H1 (cell line): ENCODE measurements at regions not wholly inside any gene's neighbourhood (a gene's known extent, or its start where the extent isn't known, plus 50 kb on each side); places are given as distances from the start of the nearest gene placed in this dataset.

ENCODE experiments used
- CTCF ChIA-PET: fragments of 300-600 bp; sonication (Branson Sonifier 250); formaldehyde crosslinking; loops from one replicate; lab custom pipeline; 2021; ENCODE audit not compliant: partially characterized antibody; lab: Charles Lee
- POLR2A ChIA-PET: fragments of 300-600 bp; sonication (Branson Sonifier 250); formaldehyde crosslinking; loops from one replicate; lab custom pipeline; 2021; ENCODE audit warnings: inconsistent platforms; ENCODE audit not compliant: partially characterized antibody; lab: Charles Lee
- DNase-seq, 2 experiments: peaks; one replicate each; pipeline versions ENCODE4 v3.0.0 to v3.0.0-alpha.2; 2010 to 2022; ENCODE audit warnings: low spot score in 2 of 2, low read depth in 1 of 2, mixed read lengths in 1 of 2
- FAIRE-seq: peaks from 2 replicates; lab custom pipeline; 2011; peaks lifted over from hg19 to GRCh38; lab: Jason Lieb, UNC
- H2AFZ ChIP-seq: 2 replicates; pipeline ENCODE4 v1.8.1; 2012; ENCODE audit warnings: low read length, inconsistent platforms
- H2AK5ac ChIP-seq: 2 replicates; pipeline ENCODE4 v1.6.1; 2013; ENCODE audit warnings: low read depth, low read length
- H2BK120ac ChIP-seq: replicated peaks from 2 replicates; pipeline ENCODE3; 2013; ENCODE audit warnings: low read depth, low read length, inconsistent platforms
- H2BK12ac ChIP-seq: 2 replicates; pipeline ENCODE4 v1.6.1; 2013; ENCODE audit warnings: low read depth, low read length
- H2BK15ac ChIP-seq: 2 replicates; pipeline ENCODE4 v1.6.1; 2013; ENCODE audit warnings: low read length
- H2BK20ac ChIP-seq: 2 replicates; pipeline ENCODE4 v1.6.1; 2013; ENCODE audit warnings: low read length
- H2BK5ac ChIP-seq: 2 replicates; pipeline ENCODE4 v1.6.1; 2013; ENCODE audit warnings: low read depth, low read length
- H3K14ac ChIP-seq: 2 replicates; pipeline ENCODE4 v1.6.1; 2013; ENCODE audit warnings: inconsistent platforms; ENCODE audit not compliant: insufficient read length
- H3K18ac ChIP-seq: 2 replicates; pipeline ENCODE4 v1.6.1; 2013; ENCODE audit warnings: low read length; ENCODE audit errors: extremely low read depth
- H3K23ac ChIP-seq: 2 replicates; pipeline ENCODE4 v1.6.1; 2013; ENCODE audit warnings: inconsistent platforms; ENCODE audit not compliant: insufficient read length
- H3K23me2 ChIP-seq: 2 replicates; pipeline ENCODE4 v1.6.1; 2013; ENCODE audit warnings: low read depth, low read length
- H3K27ac ChIP-seq: 2 replicates; pipeline ENCODE4 v1.6.1; 2011; ENCODE audit warnings: low read depth, low read length, inconsistent platforms
- H3K27me3 ChIP-seq, 4 experiments: replicated peaks in 1 of 4; 1 replicate in 1 of 4; 2 replicates in 3 of 4; pipeline versions ENCODE4 v1.6.1 to v1.8.1; 2011 to 2013; ENCODE audit warnings: low read length in 3 of 4, mild to moderate bottlenecking in 3 of 4, inconsistent platforms in 2 of 4, mixed read lengths in 2 of 4, moderate library complexity in 1 of 4; ENCODE audit not compliant: control insufficient read depth in 3 of 4, insufficient read depth in 3 of 4; ENCODE audit errors: extremely low read depth in 1 of 4
- H3K36me3 ChIP-seq, 4 experiments: 2 replicates each; pipeline versions ENCODE4 v1.6.1 to v1.8.1; 2011 to 2013; ENCODE audit warnings: mild to moderate bottlenecking in 4 of 4, low read length in 3 of 4, moderate library complexity in 2 of 4, control low read depth in 1 of 4, inconsistent platforms in 1 of 4; ENCODE audit not compliant: insufficient read depth in 4 of 4, control insufficient read depth in 2 of 4
- H3K4ac ChIP-seq: replicated peaks from 2 replicates; pipeline ENCODE3; 2013; ENCODE audit warnings: low read length, low read depth, mixed read lengths, inconsistent platforms; ENCODE audit not compliant: insufficient read length
- H3K4me1 ChIP-seq, 4 experiments: replicated peaks in 1 of 4; 1 replicate in 1 of 4; 2 replicates in 3 of 4; pipeline versions ENCODE4 v1.6.1 to v1.8.1; 2011 to 2013; ENCODE audit warnings: low read length in 3 of 4, inconsistent platforms in 2 of 4, mixed read lengths in 1 of 4; ENCODE audit not compliant: insufficient read depth in 4 of 4, control insufficient read depth in 3 of 4
- H3K4me2 ChIP-seq, 2 experiments: 2 replicates each; pipeline versions ENCODE4 v1.6.1 to v1.8.1; 2011 to 2013; ENCODE audit warnings: low read depth in 2 of 2, low read length in 2 of 2, control low read depth in 1 of 2, inconsistent platforms in 1 of 2, mild to moderate bottlenecking in 1 of 2; ENCODE audit not compliant: insufficient read depth in 1 of 2
- H3K4me3 ChIP-seq, 4 experiments: fragments of 200-600, 300-600 bp in 1 of 4; sonication (generic), shearing (Covaris generic), sonication (Bioruptor Twin) in 1 of 4; 2 replicates each; pipeline versions ENCODE4 v1.5.1 to v1.8.1; 2011 to 2016; ENCODE audit warnings: low read length in 4 of 4, low read depth in 3 of 4, control low read depth in 2 of 4, inconsistent platforms in 2 of 4, mild to moderate bottlenecking in 2 of 4, mixed read lengths in 1 of 4, moderate library complexity in 1 of 4; ENCODE audit not compliant: insufficient read depth in 2 of 4; ENCODE audit errors: extremely low read depth in 1 of 4
- H3K56ac ChIP-seq: replicated peaks from 2 replicates; pipeline ENCODE3; 2013; ENCODE audit warnings: low read depth, mild to moderate bottlenecking, mixed read lengths, low read length, inconsistent platforms; ENCODE audit not compliant: insufficient read length
- H3K79me1 ChIP-seq: 2 replicates; pipeline ENCODE4 v1.6.1; 2013; ENCODE audit warnings: low read depth, low read length, control low read depth
- H3K79me2 ChIP-seq, 2 experiments: 2 replicates each; pipeline versions ENCODE4 v1.6.1 to v1.8.1; 2012 to 2013; ENCODE audit warnings: low read length in 2 of 2, mild to moderate bottlenecking in 2 of 2, inconsistent platforms in 1 of 2; ENCODE audit not compliant: insufficient read depth in 2 of 2, control insufficient read depth in 1 of 2
- H3K9ac ChIP-seq, 4 experiments: replicated peaks in 1 of 4; 1 replicate in 1 of 4; 2 replicates in 3 of 4; pipeline versions ENCODE4 v1.6.1 to v1.8.1; 2011 to 2013; ENCODE audit warnings: low read depth in 3 of 4, low read length in 3 of 4, control low read depth in 2 of 4, mild to moderate bottlenecking in 2 of 4, moderate library complexity in 2 of 4, inconsistent platforms in 1 of 4; ENCODE audit errors: extremely low read depth in 1 of 4
- H3K9me3 ChIP-seq, 2 experiments: 2 replicates each; pipeline versions ENCODE4 v1.6.1 to v1.8.1; 2012 to 2013; ENCODE audit warnings: mild to moderate bottlenecking in 2 of 2, moderate library complexity in 2 of 2, control low read depth in 1 of 2, inconsistent platforms in 1 of 2, low read depth in 1 of 2, low read length in 1 of 2, mixed read lengths in 1 of 2; ENCODE audit not compliant: insufficient read depth in 2 of 2
- H4K20me1 ChIP-seq, 2 experiments: replicated peaks in 1 of 2; 2 replicates each; pipeline versions ENCODE3 to v1.8.1; 2011 to 2013; ENCODE audit warnings: inconsistent platforms in 2 of 2, low read length in 2 of 2, mild to moderate bottlenecking in 1 of 2; ENCODE audit not compliant: insufficient read depth in 2 of 2, control insufficient read depth in 1 of 2
- H4K5ac ChIP-seq: 2 replicates; pipeline ENCODE4 v1.6.1; 2013; ENCODE audit warnings: low read length, low read depth, mixed read lengths, inconsistent platforms; ENCODE audit not compliant: insufficient read length
- H4K8ac ChIP-seq: 2 replicates; pipeline ENCODE4 v1.8.0; 2013; ENCODE audit warnings: mild to moderate bottlenecking, moderate library complexity, low read length, inconsistent platforms; ENCODE audit not compliant: insufficient read depth; ENCODE audit errors: extremely low read depth
- H4K91ac ChIP-seq: replicated peaks from 2 replicates; pipeline ENCODE3; 2013; ENCODE audit warnings: low read length, mixed read lengths, inconsistent platforms; ENCODE audit not compliant: insufficient read length
- CBX8 ChIP-seq: fragments of 300-800, 300-1000 bp; sonication (generic); IDR thresholded peaks from 2 replicates; pipeline ENCODE4 v1.7.1; 2016; ENCODE audit warnings: low read depth, low read length, borderline replicate concordance
- CTCF ChIP-seq, 3 experiments: IDR thresholded peaks; 1 replicate in 2 of 3; 2 replicates in 1 of 3; pipeline versions ENCODE4 v1.5.1 to v1.6.1; 2011; ENCODE audit warnings: low read length in 3 of 3, mild to moderate bottlenecking in 3 of 3, inconsistent platforms in 2 of 3, low read depth in 1 of 3, moderate library complexity in 1 of 3; ENCODE audit not compliant: insufficient read depth in 1 of 3; ENCODE audit errors: control extremely low read depth in 1 of 3
- POLR2AphosphoS5 ChIP-seq: IDR thresholded peaks from 2 replicates; pipeline ENCODE4 v1.6.1; 2011; ENCODE audit warnings: low read depth, low read length
- POU5F1 ChIP-seq: IDR thresholded peaks from 2 replicates; pipeline ENCODE4 v1.6.1; 2011; ENCODE audit warnings: low read depth, mild to moderate bottlenecking, low read length, moderate library complexity
- SP2 ChIP-seq: IDR thresholded peaks from 2 replicates; pipeline ENCODE4 v1.6.1; 2012; ENCODE audit warnings: mild to moderate bottlenecking, low read length, inconsistent platforms
- TBP ChIP-seq: IDR thresholded peaks from 2 replicates; pipeline ENCODE4 v1.6.1; 2011; ENCODE audit warnings: low read depth, low read length, improper control_type of control experiment
- TCF12 ChIP-seq: IDR thresholded peaks from 2 replicates; pipeline ENCODE4 v1.6.1; 2011; ENCODE audit warnings: low read depth, mild to moderate bottlenecking, low read length
- TF ChIP-seq, protein P1 (sequence below): IDR thresholded peaks from 2 replicates; pipeline ENCODE4 v1.6.1; 2012; ENCODE audit warnings: inconsistent platforms

DNA sequence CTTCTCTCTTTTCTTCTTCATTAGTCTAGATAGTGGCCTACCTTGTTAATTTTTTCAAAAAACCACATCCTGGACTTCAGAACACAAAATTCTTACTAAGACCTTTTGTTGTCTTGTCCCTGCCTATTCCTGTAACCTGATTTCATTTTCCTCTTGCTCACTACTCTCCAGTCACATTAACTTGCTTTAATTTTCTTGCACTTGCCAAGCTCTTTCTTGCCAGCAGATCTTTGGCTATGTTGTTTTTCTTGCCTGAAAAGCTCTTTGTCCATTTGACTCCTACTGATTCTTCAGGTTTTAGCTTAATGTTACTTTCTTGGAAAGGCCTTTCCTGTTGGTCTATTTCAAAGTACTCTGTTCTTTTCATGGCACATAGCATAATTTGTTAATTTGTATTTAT is 356.8 kb downstream of the OSTF1 start:
- Histone ChIP-seq H2BK15ac (no peak overlapping the region), H2BK12ac (no peak overlapping the region), H3K9me3 (no peaks in the 10 kb centered on the region), H4K5ac (no peak overlapping the region), H2AK5ac (no peak overlapping the region), H2AFZ (no peak overlapping the region), H4K91ac (no peak overlapping the region), H3K79me1 (no peaks in the 10 kb centered on the region), H3K56ac (no peak overlapping the region), H3K14ac (no peak overlapping the region), H3K79me2 (no peaks in the 10 kb centered on the region), H3K18ac (no peak overlapping the region), H3K9ac (no peak overlapping the region), H3K4me3 (no peak overlapping the region), H2BK5ac (no peak overlapping the region), H3K4me2 (no peak overlapping the region), H3K23me2 (no peaks in the 10 kb centered on the region), H3K27me3 (no peaks in the 10 kb centered on the region), H4K8ac (no peak overlapping the region)
- FAIRE-seq: no peak
- DNase-seq: no peak
- ChIA-PET CTCF (no interaction called here), POLR2A (no interaction called here)
- no peak for TF ChIP-seq CTCF (IDR thresholded peaks at IDR 0.05; ENCODE audit: control extremely low read depth in 1 of 3, insufficient read depth in 1 of 3, low read depth in 1 of 3, low read length in 3 of 3)
- TF ChIP-seq CBX8: no peak
- no peak for TF ChIP-seq POLR2AphosphoS5
- TF ChIP-seq TBP: no peak
- no peak for TF ChIP-seq SP2
- TF ChIP-seq, protein P1, sequence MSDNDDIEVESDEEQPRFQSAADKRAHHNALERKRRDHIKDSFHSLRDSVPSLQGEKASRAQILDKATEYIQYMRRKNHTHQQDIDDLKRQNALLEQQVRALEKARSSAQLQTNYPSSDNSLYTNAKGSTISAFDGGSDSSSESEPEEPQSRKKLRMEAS: no peak
- TF ChIP-seq POU5F1: no peak
- no peak for TF ChIP-seq TCF12
- TF ChIP-seq, all 59 proteins: peak for 0
- Histone ChIP-seq H2BK20ac (no peak overlapping the region), H2BK120ac (no peak overlapping the region), H3K23ac (no peak overlapping the region), H3K27ac (no peak overlapping the region), H4K20me1 (no peaks in the 10 kb centered on the region), H3K36me3 (no peaks in the 10 kb centered on the region), H3K4me1 (no peaks in the 10 kb centered on the region), H3K4ac (no peak overlapping the region)
